ENCODE measurements at regions not wholly inside any gene's neighbourhood (a gene's known extent, or its start where the extent isn't known, plus 50 kb on each side); places are given as distances from the start of the nearest gene placed in this dataset.

DNA sequence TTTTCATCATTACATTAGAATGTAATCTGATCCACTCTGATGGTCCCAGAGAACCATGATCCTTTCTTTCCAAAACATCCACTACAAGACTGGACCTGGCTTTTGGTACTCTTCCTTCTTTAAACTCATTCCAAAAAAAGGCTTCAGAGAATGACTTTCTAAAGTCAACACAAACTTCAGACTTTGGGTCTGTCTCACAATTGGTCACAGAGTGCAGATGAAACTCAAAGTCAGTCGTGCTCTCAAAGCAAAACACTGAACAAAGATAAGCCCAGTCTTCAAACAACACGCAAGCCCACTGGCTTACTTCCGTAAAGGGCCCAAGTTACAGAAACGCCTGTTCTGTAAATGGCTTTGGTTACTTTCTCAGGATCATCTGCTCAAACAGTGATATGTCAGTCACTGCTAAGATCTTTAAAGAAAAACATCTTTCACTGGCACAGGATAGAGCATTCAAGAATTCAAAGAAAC is 250.9 kb upstream of the MKLN1 start:
- no peak for TF ChIP-seq FOSL1 (IDR thresholded peaks at IDR 0.05; ENCODE audit: low read depth)
- TF ChIP-seq TCF7L2 (IDR thresholded peaks at IDR 0.05; ENCODE audit: borderline replicate concordance, extremely low read depth, insufficient read depth, insufficient read length): no peak
- TF ChIP-seq POLR2A (IDR thresholded peaks at IDR 0.05; ENCODE audit: borderline replicate concordance, extremely low read depth, insufficient read depth, insufficient read length): no peak
- TF ChIP-seq RAD21 (IDR thresholded peaks at IDR 0.05; ENCODE audit: low read depth): no peak
- no peak for TF ChIP-seq EZH2phosphoT487 (IDR thresholded peaks at IDR 0.05; ENCODE audit: borderline replicate concordance)
- TF ChIP-seq, protein P1, sequence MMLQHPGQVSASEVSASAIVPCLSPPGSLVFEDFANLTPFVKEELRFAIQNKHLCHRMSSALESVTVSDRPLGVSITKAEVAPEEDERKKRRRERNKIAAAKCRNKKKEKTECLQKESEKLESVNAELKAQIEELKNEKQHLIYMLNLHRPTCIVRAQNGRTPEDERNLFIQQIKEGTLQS (IDR thresholded peaks at IDR 0.05): no peak
- TF ChIP-seq SP1 (IDR thresholded peaks at IDR 0.05; ENCODE audit: low read depth): no peak
- no peak for TF ChIP-seq ELF1 (IDR thresholded peaks at IDR 0.05; ENCODE audit: borderline replicate concordance, low read depth)
- TF ChIP-seq, protein P2, sequence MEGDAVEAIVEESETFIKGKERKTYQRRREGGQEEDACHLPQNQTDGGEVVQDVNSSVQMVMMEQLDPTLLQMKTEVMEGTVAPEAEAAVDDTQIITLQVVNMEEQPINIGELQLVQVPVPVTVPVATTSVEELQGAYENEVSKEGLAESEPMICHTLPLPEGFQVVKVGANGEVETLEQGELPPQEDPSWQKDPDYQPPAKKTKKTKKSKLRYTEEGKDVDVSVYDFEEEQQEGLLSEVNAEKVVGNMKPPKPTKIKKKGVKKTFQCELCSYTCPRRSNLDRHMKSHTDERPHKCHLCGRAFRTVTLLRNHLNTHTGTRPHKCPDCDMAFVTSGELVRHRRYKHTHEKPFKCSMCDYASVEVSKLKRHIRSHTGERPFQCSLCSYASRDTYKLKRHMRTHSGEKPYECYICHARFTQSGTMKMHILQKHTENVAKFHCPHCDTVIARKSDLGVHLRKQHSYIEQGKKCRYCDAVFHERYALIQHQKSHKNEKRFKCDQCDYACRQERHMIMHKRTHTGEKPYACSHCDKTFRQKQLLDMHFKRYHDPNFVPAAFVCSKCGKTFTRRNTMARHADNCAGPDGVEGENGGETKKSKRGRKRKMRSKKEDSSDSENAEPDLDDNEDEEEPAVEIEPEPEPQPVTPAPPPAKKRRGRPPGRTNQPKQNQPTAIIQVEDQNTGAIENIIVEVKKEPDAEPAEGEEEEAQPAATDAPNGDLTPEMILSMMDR (IDR thresholded peaks at IDR 0.05 in 2 of 3, conservative IDR thresholded peaks at IDR 0.05 in 1 of 3; ENCODE audit: borderline replicate concordance in 1 of 3, insufficient read depth in 1 of 3, low read depth in 2 of 3, low read length in 2 of 3): no peak
- no peak for TF ChIP-seq EZH2 (IDR thresholded peaks at IDR 0.05)
- TF ChIP-seq, protein P3, sequence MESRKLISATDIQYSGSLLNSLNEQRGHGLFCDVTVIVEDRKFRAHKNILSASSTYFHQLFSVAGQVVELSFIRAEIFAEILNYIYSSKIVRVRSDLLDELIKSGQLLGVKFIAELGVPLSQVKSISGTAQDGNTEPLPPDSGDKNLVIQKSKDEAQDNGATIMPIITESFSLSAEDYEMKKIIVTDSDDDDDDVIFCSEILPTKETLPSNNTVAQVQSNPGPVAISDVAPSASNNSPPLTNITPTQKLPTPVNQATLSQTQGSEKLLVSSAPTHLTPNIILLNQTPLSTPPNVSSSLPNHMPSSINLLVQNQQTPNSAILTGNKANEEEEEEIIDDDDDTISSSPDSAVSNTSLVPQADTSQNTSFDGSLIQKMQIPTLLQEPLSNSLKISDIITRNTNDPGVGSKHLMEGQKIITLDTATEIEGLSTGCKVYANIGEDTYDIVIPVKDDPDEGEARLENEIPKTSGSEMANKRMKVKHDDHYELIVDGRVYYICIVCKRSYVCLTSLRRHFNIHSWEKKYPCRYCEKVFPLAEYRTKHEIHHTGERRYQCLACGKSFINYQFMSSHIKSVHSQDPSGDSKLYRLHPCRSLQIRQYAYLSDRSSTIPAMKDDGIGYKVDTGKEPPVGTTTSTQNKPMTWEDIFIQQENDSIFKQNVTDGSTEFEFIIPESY (IDR thresholded peaks at IDR 0.05; ENCODE audit: extremely low read depth, insufficient replicate concordance, low read length): no peak
- TF ChIP-seq JUND (IDR thresholded peaks at IDR 0.05): no peak
- no peak overlapping the region for H3K4me3 ChIP-seq (replicated peaks in 1 of 2; ENCODE audit: low read depth in 1 of 2, low read length in 2 of 2)
- ChIA-PET POLR2A (no interaction called here), RAD21 (ENCODE audit: low non-redundant PET in 1 of 2, low total read pairs in 2 of 2, uncharacterized antibody in 2 of 2, unreplicated experiment in 2 of 2) (no interaction called here), CTCF (no interaction called here)
- H3K27ac ChIP-seq (ENCODE audit: low read depth, low read length): no peak overlapping the region
- H3K79me2 ChIP-seq (ENCODE audit: insufficient read depth, low read length): peaks cover 48% of the 10 kb centered on the region
- intact Hi-C loops (cut with micrococcal nuclease): no loop called here
- H3K9ac ChIP-seq (ENCODE audit: low read length): no peak overlapping the region
- H3K9me3 ChIP-seq (ENCODE audit: control insufficient read depth in 1 of 2, insufficient read depth in 1 of 2, low read depth in 1 of 2, low read length in 2 of 2): no peaks in the 10 kb centered on the region
- no peaks in the 10 kb centered on the region for H4K20me1 ChIP-seq (ENCODE audit: insufficient read depth)
- no peaks in the 10 kb centered on the region for H3K27me3 ChIP-seq (ENCODE audit: insufficient read depth, low read length)
- no peaks in the 10 kb centered on the region; a peak in 1 of 4 replicates for H3K36me3 ChIP-seq (ENCODE audit: control insufficient read depth in 1 of 2, insufficient read depth in 2 of 2, low read length in 2 of 2)
- DNase-seq (ENCODE audit: low read depth, low spot score) (no peak), ATAC-seq (no peak)
- peaks cover 0 to 10% of the 10 kb centered on the region in 2 experiments; a peak in 1 of 4 replicates for H3K4me1 ChIP-seq (ENCODE audit: control insufficient read depth in 1 of 2, insufficient read depth in 2 of 2, low read length in 2 of 2)
- H3K4me2 ChIP-seq (ENCODE audit: low read length): no peak overlapping the region
- no TSS peak for BruUV-seq (replicated peaks)
- H3K9me2 ChIP-seq (ENCODE audit: insufficient read depth): no peaks in the 10 kb centered on the region
- no peak overlapping the region for H2AFZ ChIP-seq (ENCODE audit: low read depth, low read length, poor library complexity, severe bottlenecking)
